ENCODE measurements at regions not wholly inside any gene's neighbourhood (a gene's known extent, or its start where the extent isn't known, plus 50 kb on each side); places are given as distances from the start of the nearest gene placed in this dataset.

- TF ChIP-seq SIN3A (IDR thresholded peaks at IDR 0.05; ENCODE audit: low read depth, low read length) (no peak), EZH2 (IDR thresholded peaks at IDR 0.05; ENCODE audit: borderline replicate concordance, control insufficient read depth, low read depth, low read length) (no peak), SMC3 (IDR thresholded peaks at IDR 0.05; ENCODE audit: borderline replicate concordance, low read length) (no peak), HDGF (IDR thresholded peaks at IDR 0.05) (no peak), CHD1 (IDR thresholded peaks at IDR 0.05; ENCODE audit: low read depth, low read length) (no peak), CTCF (IDR thresholded peaks at IDR 0.05 in 2 of 3, conservative IDR thresholded peaks at IDR 0.05 in 1 of 3; ENCODE audit: control insufficient read depth in 2 of 3, extremely low read depth in 1 of 3, insufficient read depth in 1 of 3, low read depth in 3 of 3, low read length in 3 of 3) (no peak)
Observed at GRCh38 chr5:163890261-163890660, 384.8 kb downstream of the MAT2B start.

Data from GM12878 (cell line).